ELR (cell line): ENCODE measurements at regions not wholly inside any gene's neighbourhood (a gene's known extent, or its start where the extent isn't known, plus 50 kb on each side); places are given as distances from the start of the nearest gene placed in this dataset.

Experiments
- DNase-seq: peaks from one replicate; pipeline ENCODE4 v3.0.0-alpha.2; 2015; ENCODE audit warnings: low read depth

DNA sequence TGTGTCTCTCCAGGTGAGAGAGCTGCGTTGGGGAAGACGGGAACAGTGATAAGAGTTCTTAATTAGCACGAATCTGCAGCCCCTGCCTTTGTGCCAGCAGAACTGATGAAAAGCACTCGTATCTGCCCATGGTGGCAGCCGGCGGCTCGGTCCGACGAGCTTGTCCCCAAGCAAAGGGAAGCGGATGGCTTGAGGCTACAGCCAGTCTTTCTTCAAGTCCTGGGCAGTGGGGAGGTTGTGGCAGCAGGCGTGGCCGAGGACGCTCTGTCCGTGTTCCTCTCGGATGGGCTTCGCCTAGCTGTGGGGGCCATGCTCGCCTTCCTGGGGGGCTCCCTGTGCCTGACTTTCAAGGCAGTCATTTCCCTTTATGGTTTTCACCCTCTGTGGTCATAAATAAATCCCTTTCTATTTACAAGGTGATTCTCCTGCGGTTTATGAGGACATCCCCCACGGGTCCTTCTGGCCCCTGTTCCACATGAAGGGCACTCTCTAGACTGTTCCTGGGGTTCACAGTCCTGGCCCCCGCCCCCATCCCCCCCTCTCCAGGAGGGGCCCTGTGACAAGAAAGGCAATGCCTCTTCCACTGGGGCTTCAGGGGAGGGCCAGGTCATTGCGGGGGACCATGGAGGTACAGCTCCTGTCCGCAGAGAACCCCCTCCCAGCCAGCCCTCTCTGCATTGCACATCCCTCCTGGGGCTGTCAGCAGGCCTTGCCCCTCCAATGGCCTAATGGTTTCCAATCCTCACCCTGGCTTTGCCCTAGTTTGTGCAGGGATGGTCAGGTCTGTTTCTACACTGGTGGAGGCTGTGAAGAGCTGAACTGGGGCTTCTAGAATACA is 1212.3 kb downstream of the BRD1 start:
- DNase-seq = no peak

GRCh38 chr22:48613566-48614200 is 1214.0 kb downstream of the BRD1 start:
- DNase-seq = no peak

GRCh38 chr22:48612077-48612995 is 1215.3 kb downstream of the BRD1 start:
- no peak for DNase-seq

DNA sequence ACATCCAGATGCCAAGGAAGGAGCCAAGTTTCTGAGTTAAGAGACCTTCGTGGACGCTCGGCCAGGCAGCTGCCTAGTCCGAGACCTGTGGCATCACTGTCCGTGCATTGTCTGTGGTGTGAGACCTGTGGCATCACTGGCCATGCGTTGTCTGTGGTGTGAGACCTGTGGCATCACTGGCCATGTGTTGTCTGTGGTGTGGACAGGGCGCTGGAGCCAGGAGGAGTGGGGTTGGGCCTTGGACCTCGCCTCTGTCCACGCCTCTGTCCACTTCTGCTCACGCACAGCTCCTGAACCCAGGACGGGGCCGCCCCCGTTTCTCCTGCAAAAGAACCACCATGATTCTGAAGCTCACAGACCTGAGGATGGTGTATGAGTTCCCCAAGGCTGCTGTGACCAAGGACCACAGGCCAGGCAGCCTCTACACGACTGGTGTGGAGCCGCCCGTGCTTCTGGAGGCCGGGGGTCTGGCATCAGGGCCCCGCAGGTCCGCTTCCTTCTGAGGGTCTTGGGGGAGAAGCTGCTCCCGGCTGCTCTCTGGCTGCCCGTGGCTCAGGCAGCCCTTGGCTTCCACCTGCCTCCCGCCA is 1218.3 kb downstream of the BRD1 start:
- DNase-seq = no peak

- no peak for DNase-seq
Observed at GRCh38 chr22:48607901-48608662, 1219.6 kb downstream of the BRD1 start.

GRCh38 chr22:48606684-48607307 is 1220.9 kb downstream of the BRD1 start:
- DNase-seq = no peak

- DNase-seq = no peak
Observed at GRCh38 chr22:48605856-48606481, 1221.7 kb downstream of the BRD1 start.

DNA sequence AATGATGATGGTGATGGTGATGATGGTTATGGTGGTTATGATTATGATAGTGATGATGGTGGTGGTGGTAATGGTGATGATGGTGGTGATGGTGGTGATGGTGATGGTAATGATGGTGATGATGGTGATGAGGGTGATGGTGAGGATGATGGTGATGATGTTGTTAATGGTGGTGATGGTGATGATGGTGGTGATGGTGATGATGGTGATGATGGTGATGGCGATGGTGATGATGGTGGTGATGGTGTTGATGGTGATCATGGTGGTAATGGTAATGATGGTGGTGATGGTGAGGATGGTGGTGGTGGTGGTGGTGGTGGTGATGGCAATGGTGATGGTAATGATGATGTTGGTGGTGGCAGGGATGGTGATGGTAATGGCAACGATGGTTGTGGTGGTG is 1222.5 kb downstream of the BRD1 start:
- no peak for DNase-seq

DNA sequence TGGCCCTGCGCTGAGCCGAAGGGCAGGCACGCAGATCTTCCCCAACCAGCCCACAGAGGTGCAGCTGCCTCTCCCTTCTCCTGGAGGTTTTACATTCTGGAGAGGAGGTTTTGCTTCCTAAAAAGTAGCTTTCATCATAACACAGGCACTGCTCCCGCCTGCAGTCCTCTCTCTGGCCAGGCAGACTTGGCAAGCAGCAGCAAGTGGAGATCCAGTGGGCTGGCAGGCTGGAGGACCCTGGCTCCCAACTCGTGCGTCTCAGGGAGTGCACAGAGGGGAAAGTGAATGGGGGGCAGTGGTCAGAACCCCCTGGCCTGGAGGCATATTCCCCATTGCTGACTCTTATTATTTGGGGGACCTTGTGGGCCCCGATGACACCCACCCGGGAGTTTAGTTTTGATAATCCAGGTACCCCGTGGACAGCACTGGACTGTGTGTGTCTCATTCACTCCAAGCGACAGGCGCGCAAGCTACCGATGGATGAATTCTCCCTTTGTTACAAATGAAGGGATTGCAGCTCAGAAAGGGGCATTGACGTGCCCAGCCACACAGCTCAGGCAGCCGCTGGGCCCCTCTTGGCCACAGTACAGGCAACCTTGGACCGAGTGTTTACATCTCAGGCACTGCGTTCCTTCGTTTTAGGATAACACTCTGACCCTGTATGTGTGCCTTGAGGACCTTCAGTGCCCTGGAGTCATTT is 1223.9 kb downstream of the BRD1 start:
- no peak for DNase-seq

DNA sequence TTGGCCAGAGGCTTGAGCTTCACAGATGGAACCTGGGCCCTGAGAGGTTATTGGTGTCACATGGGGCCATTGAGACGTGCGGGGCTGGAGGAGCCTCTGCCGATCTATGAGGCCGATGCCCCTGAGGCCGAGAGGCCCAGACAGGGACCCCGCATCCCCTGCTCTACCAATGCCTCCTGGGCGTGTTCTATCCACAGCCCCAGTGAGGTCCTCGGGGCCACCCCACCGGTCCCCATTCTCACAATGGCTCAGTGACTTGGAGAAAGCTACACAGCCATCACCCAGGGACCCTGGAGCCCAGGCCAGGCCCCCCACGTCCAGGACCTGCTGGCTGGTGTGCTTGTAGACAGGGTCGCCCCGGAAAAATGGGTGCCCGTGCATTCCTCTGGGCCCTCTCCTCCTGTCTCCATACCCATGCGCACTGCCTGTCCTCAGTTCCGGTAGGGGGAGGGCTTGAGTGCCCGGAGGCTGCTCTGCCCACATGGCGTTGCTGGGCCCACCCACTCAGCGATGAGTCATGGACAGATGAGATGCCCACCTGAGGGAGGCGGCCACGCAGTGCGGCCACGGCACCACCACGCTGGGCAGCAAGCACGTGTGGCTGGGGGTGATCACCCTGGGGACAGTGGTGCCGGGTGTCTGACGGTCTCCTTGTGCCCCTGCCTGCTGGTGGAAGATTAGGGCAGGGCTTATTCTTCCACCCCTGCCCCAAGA is 1224.7 kb downstream of the BRD1 start:
- no peak for DNase-seq

DNA sequence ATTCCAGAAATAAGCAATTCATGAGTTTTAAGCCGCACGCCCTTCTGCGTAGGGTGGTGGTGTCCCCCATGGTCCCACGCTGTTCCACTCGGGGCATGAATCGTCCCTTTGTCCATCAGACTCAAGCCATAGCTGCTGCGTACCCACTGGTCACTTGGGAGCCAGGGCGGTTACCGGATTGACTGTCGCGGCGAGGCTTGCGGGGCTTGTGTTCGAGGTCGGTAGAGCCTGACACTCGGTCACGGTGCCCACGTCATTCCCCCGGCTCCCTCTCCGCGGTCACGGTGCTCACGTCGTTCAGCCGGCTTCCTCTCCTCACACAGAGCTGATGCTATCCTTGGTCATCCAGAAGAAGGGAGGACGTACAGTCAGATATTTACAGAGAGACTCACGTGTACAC is 1227.0 kb downstream of the BRD1 start:
- DNase-seq = no peak

DNA sequence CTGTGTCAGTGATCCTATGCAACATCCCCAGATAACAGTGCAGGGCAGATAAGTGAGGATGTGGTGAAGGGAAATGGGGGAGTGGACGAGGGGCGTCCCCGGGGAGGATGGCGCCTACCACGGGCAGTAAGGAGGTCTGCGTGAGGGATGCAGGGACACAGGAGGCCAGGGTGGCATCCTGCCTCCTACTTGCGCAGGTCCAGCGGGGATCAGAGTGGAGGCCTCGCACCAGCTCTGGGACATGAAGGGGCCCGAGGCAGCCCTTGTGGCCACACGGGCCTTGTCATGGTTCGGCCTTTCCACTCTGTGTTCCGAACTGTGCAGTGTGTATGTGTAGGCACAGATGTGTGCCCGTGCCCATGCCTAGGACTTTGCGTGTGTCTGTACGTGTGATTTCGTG is 1227.5 kb downstream of the BRD1 start:
- DNase-seq = no peak

DNA sequence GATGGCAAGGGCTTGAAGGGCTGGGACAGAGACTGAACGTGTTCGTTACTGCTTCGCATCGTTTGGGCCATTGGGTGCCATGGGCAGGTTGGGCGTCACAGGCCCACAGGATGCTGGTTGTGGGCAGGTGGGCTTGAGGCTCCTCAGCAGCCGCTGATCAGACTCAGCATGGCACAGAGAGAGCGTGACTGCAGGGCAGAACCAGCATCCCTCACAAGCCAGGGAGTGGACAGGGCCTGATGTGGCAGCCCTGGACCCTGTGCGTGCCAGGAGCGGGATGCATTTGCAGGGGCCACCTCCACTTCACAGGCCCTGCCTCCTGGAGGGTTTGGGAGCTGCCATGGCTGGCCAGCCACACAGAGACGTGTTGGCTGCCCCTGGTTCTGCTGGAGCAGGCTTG is 1228.3 kb downstream of the BRD1 start:
- DNase-seq = no peak

GRCh38 chr22:48596111-48596850 is 1231.4 kb downstream of the BRD1 start:
- no peak for DNase-seq

- no peak for DNase-seq
Observed at GRCh38 chr22:48595511-48595905, 1232.2 kb downstream of the BRD1 start.

- DNase-seq = no peak
Observed at GRCh38 chr22:48594757-48595510, 1232.7 kb downstream of the BRD1 start.

- DNase-seq = no peak
Observed at GRCh38 chr22:48594016-48594756, 1233.5 kb downstream of the BRD1 start.
